SK-N-SH (cell line): ENCODE measurements at regions not wholly inside any gene's neighbourhood (a gene's known extent, or its start where the extent isn't known, plus 50 kb on each side); places are given as distances from the start of the nearest gene placed in this dataset.

ENCODE experiments used
- CTCF ChIA-PET: fragments of 300-600, 350-600 bp; formaldehyde crosslinking; extraction: SDS; loops from one replicate; lab custom pipeline; 2021; lab: Yijun Ruan, JAX
- POLR2A ChIA-PET: fragments of 350-600 bp; sonication (Branson Sonifier 250); formaldehyde crosslinking; extraction: SDS; loops from one replicate; lab custom pipeline; 2020; ENCODE audit warnings: antibody characterized with exemption, inconsistent platforms; lab: Yijun Ruan, JAX
- DNase-seq: peaks from one replicate; pipeline ENCODE4 v3.0.0; 2012
- H2AFZ ChIP-seq: fragments of 200-600 bp; sonication (generic); 2 replicates; pipeline ENCODE4 v1.8.1; 2016; ENCODE audit warnings: antibody characterized with exemption, mild to moderate bottlenecking, low read depth
- H3F3A ChIP-seq: fragments of 200-600 bp; sonication (generic); replicated peaks from 2 replicates; pipeline ENCODE3; 2016; ENCODE audit warnings: antibody characterized with exemption, mild to moderate bottlenecking; ENCODE audit not compliant: insufficient read depth
- H3K27ac ChIP-seq, 2 experiments: fragments of 200-500 bp in 1 of 2; fragments of 200-600 bp in 1 of 2; sonication (Bioruptor generic) in 1 of 2; sonication (generic), shearing (Covaris generic) in 1 of 2; 2 replicates each; pipeline versions ENCODE4 v1.5.1 to v1.6.1; 2014 to 2016; ENCODE audit warnings: low read depth in 2 of 2, inconsistent platforms in 1 of 2, low read length in 1 of 2, mild to moderate bottlenecking in 1 of 2, mixed read lengths in 1 of 2
- H3K27me3 ChIP-seq: fragments of 200-600 bp; sonication (generic), shearing (Covaris generic); 2 replicates; pipeline ENCODE4 v1.6.1; 2016; ENCODE audit warnings: mixed run types; ENCODE audit not compliant: insufficient read depth
- H3K36me3 ChIP-seq, 2 experiments: fragments of 200-500 bp in 1 of 2; fragments of 200-600 bp in 1 of 2; sonication (Bioruptor generic) in 1 of 2; sonication (generic) in 1 of 2; replicated peaks in 1 of 2; 2 replicates each; pipeline versions ENCODE3 to v1.5.1; 2014 to 2016; ENCODE audit warnings: low read length in 1 of 2, mild to moderate bottlenecking in 1 of 2; ENCODE audit not compliant: insufficient read depth in 2 of 2, control insufficient read depth in 1 of 2
- H3K4me1 ChIP-seq, 2 experiments: fragments of 200-500 bp in 1 of 2; fragments of 200-600 bp in 1 of 2; sonication (Bioruptor generic) in 1 of 2; sonication (generic), shearing (Covaris generic) in 1 of 2; 2 replicates each; pipeline versions ENCODE4 v1.5.1 to v1.6.1; 2014 to 2016; ENCODE audit warnings: low read depth in 1 of 2, low read length in 1 of 2, mixed run types in 1 of 2; ENCODE audit not compliant: insufficient read depth in 2 of 2, control insufficient read depth in 1 of 2
- H3K4me2 ChIP-seq: fragments of 200-600 bp; sonication (generic), shearing (Covaris generic); 2 replicates; pipeline ENCODE4 v1.6.1; 2017; ENCODE audit warnings: mixed run types
- H3K4me3 ChIP-seq, 2 experiments: fragments of 200-500 bp in 1 of 2; fragments of 200-600 bp in 1 of 2; sonication (Bioruptor generic) in 1 of 2; sonication (generic), shearing (Covaris generic) in 1 of 2; 2 replicates each; pipeline versions ENCODE4 v1.5.1 to v1.8.1; 2014 to 2016; ENCODE audit warnings: low read depth in 2 of 2, inconsistent platforms in 1 of 2, low read length in 1 of 2, mild to moderate bottlenecking in 1 of 2, mixed read lengths in 1 of 2, moderate library complexity in 1 of 2
- H3K79me2 ChIP-seq: fragments of 200-600 bp; sonication (generic); 2 replicates; pipeline ENCODE4 v1.8.1; 2017; ENCODE audit warnings: mild to moderate bottlenecking; ENCODE audit not compliant: insufficient read depth
- H3K9ac ChIP-seq: fragments of 200-600 bp; sonication (generic); 2 replicates; pipeline ENCODE4 v1.6.1; 2017; ENCODE audit warnings: mixed run types
- H3K9me2 ChIP-seq: fragments of 200-600 bp; sonication (generic); 2 replicates; pipeline ENCODE4 v1.6.1; 2017; ENCODE audit warnings: mixed run types
- H3K9me3 ChIP-seq: fragments of 200-600 bp; sonication (generic); 2 replicates; pipeline ENCODE4 v1.6.1; 2017; ENCODE audit warnings: mixed run types, mild to moderate bottlenecking, moderate library complexity
- H4K20me1 ChIP-seq: fragments of 200-600 bp; sonication (generic); 2 replicates; pipeline ENCODE4 v1.6.1; 2017; ENCODE audit warnings: mild to moderate bottlenecking, mixed run types; ENCODE audit not compliant: insufficient read depth
- CHD2 ChIP-seq: fragments of 150-350 bp; IDR thresholded peaks from 2 replicates; pipeline ENCODE4 v1.6.1; 2018; ENCODE audit warnings: low read length; ENCODE audit not compliant: partially characterized antibody
- ELF1 ChIP-seq: IDR thresholded peaks from 2 replicates; pipeline ENCODE4 v1.4.0; 2012
- EP300 ChIP-seq, 2 experiments: IDR thresholded peaks; 2 replicates each; pipeline versions ENCODE4 v1.4.0 to v1.6.1; 2012; ENCODE audit warnings: borderline replicate concordance in 1 of 2, low read depth in 1 of 2, low read length in 1 of 2
- EZH2phosphoT487 ChIP-seq: fragments of 200-600 bp; sonication (generic); IDR thresholded peaks from 2 replicates; pipeline ENCODE4 v1.6.1; 2017; ENCODE audit warnings: low read depth, mixed run types, mild to moderate bottlenecking, antibody characterized with exemption, moderate library complexity, borderline replicate concordance
- FOXJ3 ChIP-seq: sonication (generic); formaldehyde crosslinking; IDR thresholded peaks from 2 replicates; pipeline ENCODE4 v1.5.1; 2020; ENCODE audit warnings: mild to moderate bottlenecking, missing genetic modification reagents
- FOXM1 ChIP-seq: IDR thresholded peaks from 2 replicates; pipeline ENCODE4 v1.4.0; 2012; ENCODE audit warnings: low read depth, mild to moderate bottlenecking
- GABPA ChIP-seq: IDR thresholded peaks from 2 replicates; pipeline ENCODE4 v1.4.0; 2012; ENCODE audit warnings: low read depth, mild to moderate bottlenecking
- GATA2 ChIP-seq: sonication (generic); formaldehyde crosslinking; IDR thresholded peaks from 2 replicates; pipeline ENCODE4 v1.5.0; 2020; ENCODE audit warnings: mild to moderate bottlenecking, missing genetic modification reagents
- IRF3 ChIP-seq: fragments of 150-350 bp; IDR thresholded peaks from 2 replicates; pipeline ENCODE4 v1.6.1; 2016; ENCODE audit warnings: mild to moderate bottlenecking, low read depth, low read length
- NFIC ChIP-seq: IDR thresholded peaks from 2 replicates; pipeline ENCODE4 v1.4.0; 2012; ENCODE audit warnings: borderline replicate concordance
- NRF1 ChIP-seq: IDR thresholded peaks from 2 replicates; pipeline ENCODE4 v1.6.1; 2012; ENCODE audit warnings: low read depth, mild to moderate bottlenecking, low read length
- RFX5 ChIP-seq: IDR thresholded peaks from 2 replicates; pipeline ENCODE4 v1.6.1; 2012; ENCODE audit warnings: mild to moderate bottlenecking, improper control_type of control experiment, low read length
- RXRA ChIP-seq: IDR thresholded peaks from 2 replicates; pipeline ENCODE4 v1.4.0; 2012; ENCODE audit warnings: low read depth, mild to moderate bottlenecking, borderline replicate concordance
- SMC3 ChIP-seq: IDR thresholded peaks from 2 replicates; pipeline ENCODE4 v1.6.1; 2012; ENCODE audit warnings: low read depth, low read length, improper control_type of control experiment
- TAF1 ChIP-seq: IDR thresholded peaks from 2 replicates; pipeline ENCODE4 v1.6.1; 2012; ENCODE audit warnings: low read depth, mild to moderate bottlenecking, low read length, moderate library complexity, borderline replicate concordance
- TEAD4 ChIP-seq: IDR thresholded peaks from 2 replicates; pipeline ENCODE4 v1.4.0; 2012; ENCODE audit warnings: mild to moderate bottlenecking, borderline replicate concordance; ENCODE audit not compliant: insufficient read depth
- YY1 ChIP-seq: IDR thresholded peaks from 2 replicates; pipeline ENCODE4 v1.4.0; 2012; ENCODE audit warnings: low read depth, mild to moderate bottlenecking
- WGBS: methylation state at CpG from one replicate; pipeline ENCODE4 v1.1.6; 2017; ENCODE audit warnings: low lambda C conversion rate; 5-methylcytosine and 5-hydroxymethylcytosine counted together
- TF ChIP-seq, protein P1 (sequence below): IDR thresholded peaks from 2 replicates; pipeline ENCODE4 v1.4.0; 2012; ENCODE audit warnings: low read depth, borderline replicate concordance
- TF ChIP-seq, protein P2 (sequence below): IDR thresholded peaks from 2 replicates; pipeline ENCODE4; 2012

- no peak overlapping the region for H3K27ac ChIP-seq
- no peak overlapping the region for H3K9ac ChIP-seq
- WGBS: 17% methylated on average over 3 of the region's 3 CpGs
- no peak for DNase-seq
- TF ChIP-seq IRF3: no peak
- no peak for TF ChIP-seq RFX5
- TF ChIP-seq NRF1: no peak
- TF ChIP-seq GABPA: no peak
- no peak for TF ChIP-seq TAF1
- no peak for TF ChIP-seq SMC3
- no peak for TF ChIP-seq EZH2phosphoT487
- no peak for TF ChIP-seq NFIC
- TF ChIP-seq, protein P1, sequence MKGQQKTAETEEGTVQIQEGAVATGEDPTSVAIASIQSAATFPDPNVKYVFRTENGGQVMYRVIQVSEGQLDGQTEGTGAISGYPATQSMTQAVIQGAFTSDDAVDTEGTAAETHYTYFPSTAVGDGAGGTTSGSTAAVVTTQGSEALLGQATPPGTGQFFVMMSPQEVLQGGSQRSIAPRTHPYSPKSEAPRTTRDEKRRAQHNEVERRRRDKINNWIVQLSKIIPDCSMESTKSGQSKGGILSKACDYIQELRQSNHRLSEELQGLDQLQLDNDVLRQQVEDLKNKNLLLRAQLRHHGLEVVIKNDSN: no peak
- TF ChIP-seq, protein P2, sequence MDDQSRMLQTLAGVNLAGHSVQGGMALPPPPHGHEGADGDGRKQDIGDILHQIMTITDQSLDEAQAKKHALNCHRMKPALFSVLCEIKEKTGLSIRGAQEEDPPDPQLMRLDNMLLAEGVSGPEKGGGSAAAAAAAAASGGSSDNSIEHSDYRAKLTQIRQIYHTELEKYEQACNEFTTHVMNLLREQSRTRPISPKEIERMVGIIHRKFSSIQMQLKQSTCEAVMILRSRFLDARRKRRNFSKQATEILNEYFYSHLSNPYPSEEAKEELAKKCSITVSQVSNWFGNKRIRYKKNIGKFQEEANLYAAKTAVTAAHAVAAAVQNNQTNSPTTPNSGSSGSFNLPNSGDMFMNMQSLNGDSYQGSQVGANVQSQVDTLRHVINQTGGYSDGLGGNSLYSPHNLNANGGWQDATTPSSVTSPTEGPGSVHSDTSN: no peak
- no peak for TF ChIP-seq CHD2
- no peak for TF ChIP-seq FOXM1
- no peak for TF ChIP-seq TEAD4
- TF ChIP-seq FOXJ3 (CRISPR knock-in tag): no peak
- no peak for TF ChIP-seq GATA2 (CRISPR knock-in tag)
- no peak for TF ChIP-seq ELF1
- no peak for TF ChIP-seq RXRA
- no peaks in the 10 kb centered on the region for H3F3A ChIP-seq
- ChIA-PET POLR2A (no interaction called here), CTCF (interaction anchor here (0.9 kb wide), 1 partner anchor 40 kb away, joined by 3 read pairs; no protein-coding TSS in a partner anchor)
- no peaks in the 10 kb centered on the region for H3K27me3 ChIP-seq
- no peaks in the 10 kb centered on the region for H4K20me1 ChIP-seq
- no peak overlapping the region for H2AFZ ChIP-seq
- no peaks in the 10 kb centered on the region for H3K4me1 ChIP-seq
- H3K36me3 ChIP-seq: no peaks in the 10 kb centered on the region
- H3K9me2 ChIP-seq: no peaks in the 10 kb centered on the region
- H3K4me3 ChIP-seq: no peak overlapping the region
- H3K9me3 ChIP-seq: no peaks in the 10 kb centered on the region
- H3K79me2 ChIP-seq: no peaks in the 10 kb centered on the region
- no peak overlapping the region for H3K4me2 ChIP-seq
Measured at GRCh38 chr2:236393581-236393980, 129.4 kb upstream of the ASB18 start.

- H3K9me3 ChIP-seq: no peaks in the 10 kb centered on the region
- H3K4me2 ChIP-seq: no peak overlapping the region
- 69% methylated on average over 8 of the region's 9 CpGs for WGBS
- no peaks in the 10 kb centered on the region for H3F3A ChIP-seq
- no peak overlapping the region for H3K9ac ChIP-seq
- no peak overlapping the region for H2AFZ ChIP-seq
- no peaks in the 10 kb centered on the region for H3K27me3 ChIP-seq
- H3K27ac ChIP-seq: no peak overlapping the region
- no peaks in the 10 kb centered on the region for H3K36me3 ChIP-seq
- POLR2A ChIA-PET: no interaction called here
- H3K79me2 ChIP-seq: no peaks in the 10 kb centered on the region
- DNase-seq: no peak
- no peak for TF ChIP-seq RXRA
- TF ChIP-seq NFIC: no peak
- TF ChIP-seq EP300 (IDR thresholded peaks at IDR 0.05; ENCODE audit: borderline replicate concordance in 1 of 2, low read depth in 1 of 2, low read length in 1 of 2): no peak
- TF ChIP-seq YY1: no peak
- no peak for TF ChIP-seq TAF1
- no peaks in the 10 kb centered on the region for H3K9me2 ChIP-seq
- CTCF ChIA-PET: interaction anchor here (0.9 to 1.6 kb wide), 2 partner anchors 41 to 42 kb away, joined by 3 to 7 read pairs; no protein-coding TSS in a partner anchor
- H4K20me1 ChIP-seq: no peaks in the 10 kb centered on the region
- H3K4me3 ChIP-seq: no peak overlapping the region
- no peaks in the 10 kb centered on the region for H3K4me1 ChIP-seq
Measured at GRCh38 chr2:236394571-236394970, 130.4 kb upstream of the ASB18 start.
